Epithelial cell of esophagus (primary cell): ENCODE measurements at regions not wholly inside any gene's neighbourhood (a gene's known extent, or its start where the extent isn't known, plus 50 kb on each side); places are given as distances from the start of the nearest gene placed in this dataset.

ENCODE experiments used
- DNase-seq: peaks from one replicate; pipeline ENCODE4 v3.0.0; 2010; ENCODE audit warnings: low read depth
- H3K4me3 ChIP-seq: 2 replicates; pipeline ENCODE4 v1.5.1; 2011; ENCODE audit warnings: mild to moderate bottlenecking, low read length, control low read depth
- CTCF ChIP-seq: IDR thresholded peaks from 2 replicates; pipeline ENCODE4 v1.5.1; 2011; ENCODE audit warnings: low read depth, mild to moderate bottlenecking, low read length, control low read depth, inconsistent platforms; ENCODE audit not compliant: insufficient read depth; ENCODE audit errors: missing control alignments

DNA sequence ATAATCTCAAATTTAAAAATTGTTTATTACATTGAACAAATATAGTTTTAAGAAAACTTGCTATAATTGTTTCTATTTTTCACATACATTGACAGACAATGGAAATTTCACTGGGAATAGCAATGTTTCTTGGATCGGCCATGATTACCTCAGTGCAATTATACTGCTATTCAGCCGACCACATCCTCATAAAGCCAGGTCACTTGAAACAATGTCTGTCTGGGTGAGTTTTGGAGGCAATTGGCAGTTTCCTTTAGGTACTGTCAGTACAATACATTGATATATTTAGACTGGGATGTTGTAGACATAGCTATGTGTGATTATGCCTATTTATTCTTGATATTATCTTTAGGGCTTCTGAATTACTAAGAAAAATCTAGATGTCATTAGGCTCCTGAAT is 89.5 kb upstream of the VEGFC start:
- no peak for DNase-seq
- TF ChIP-seq CTCF: no peak
- no peak overlapping the region for H3K4me3 ChIP-seq

DNA sequence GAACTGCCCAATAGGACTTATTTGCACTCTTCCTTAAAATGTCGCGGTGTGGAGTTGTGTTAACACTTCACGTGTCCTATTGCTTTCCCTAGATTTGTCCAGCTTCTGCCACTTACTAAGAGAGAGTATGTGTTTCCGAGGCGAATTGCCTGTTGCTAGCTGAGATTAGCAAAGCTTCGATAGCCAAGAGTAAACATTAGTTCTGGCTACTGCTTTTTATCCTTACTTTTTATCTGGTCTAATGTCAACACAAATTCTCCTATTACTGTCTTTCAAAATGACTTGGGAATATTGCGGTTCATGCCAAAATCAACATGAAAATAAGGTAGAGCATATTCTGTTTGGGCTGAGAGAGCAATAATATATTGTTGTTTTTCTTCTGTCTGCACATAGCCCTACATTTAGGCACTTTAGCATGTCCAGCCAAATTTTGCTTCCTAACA is 90.4 kb upstream of the VEGFC start:
- TF ChIP-seq CTCF: no peak
- peak; percentile 21 for DNase-seq
- no peak overlapping the region for H3K4me3 ChIP-seq

DNA sequence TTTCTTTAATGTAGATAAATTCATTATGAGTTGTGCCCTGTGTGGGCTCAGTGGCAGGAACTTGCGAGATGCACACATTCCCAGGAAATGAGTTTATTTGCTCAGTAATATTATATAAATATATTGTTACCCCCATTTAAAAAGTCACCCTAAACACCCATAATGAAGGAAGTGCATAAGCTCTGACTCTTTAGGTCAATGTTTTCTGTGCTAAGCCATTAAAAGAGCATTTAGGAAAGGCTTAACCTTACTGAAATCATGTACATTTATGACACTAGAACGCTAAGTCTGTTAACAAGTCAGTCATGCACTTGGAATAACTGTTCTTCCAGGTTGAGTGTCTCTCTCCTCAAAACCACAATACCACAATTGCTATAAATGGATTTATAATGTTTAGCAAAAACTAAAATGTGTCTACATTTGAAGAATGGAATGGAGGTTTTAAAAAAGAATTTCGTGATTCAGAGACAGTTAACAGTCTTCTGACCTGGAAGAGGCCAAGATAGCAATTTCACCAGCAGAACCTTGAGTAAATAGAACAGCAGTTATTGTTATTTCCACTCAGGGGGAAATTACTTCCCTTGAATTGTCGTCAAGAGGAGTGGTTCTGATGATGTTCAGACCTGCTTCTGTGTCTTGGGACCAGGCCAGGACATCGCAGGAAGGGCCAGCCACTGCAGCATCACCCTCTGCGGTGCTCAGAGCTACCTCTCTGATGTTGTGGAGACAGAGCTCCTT is 91.1 kb upstream of the VEGFC start:
- no peak for TF ChIP-seq CTCF
- DNase-seq: peak; percentile 39
- H3K4me3 ChIP-seq: no peak overlapping the region

DNA sequence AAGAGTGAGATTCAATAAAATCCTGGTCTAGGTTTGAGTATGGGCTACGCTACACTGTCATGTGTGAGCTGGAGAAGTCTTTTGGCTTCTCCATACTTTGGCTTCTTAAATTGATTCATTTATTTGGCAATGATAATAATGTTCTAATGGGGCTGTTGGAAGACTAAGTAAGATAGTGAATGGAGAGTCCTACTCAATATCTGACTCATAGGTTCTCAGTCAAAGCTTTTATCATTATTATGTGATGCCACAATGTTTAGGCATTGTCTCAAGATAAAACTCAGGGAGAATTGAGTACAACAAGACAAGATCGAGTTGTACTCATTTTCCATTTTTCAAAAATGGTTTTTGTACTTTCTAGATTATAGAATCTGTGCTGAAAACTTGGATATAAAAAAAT is 92.5 kb upstream of the VEGFC start:
- no peak overlapping the region for H3K4me3 ChIP-seq
- peak; percentile 15 for DNase-seq
- TF ChIP-seq CTCF: no peak

DNA sequence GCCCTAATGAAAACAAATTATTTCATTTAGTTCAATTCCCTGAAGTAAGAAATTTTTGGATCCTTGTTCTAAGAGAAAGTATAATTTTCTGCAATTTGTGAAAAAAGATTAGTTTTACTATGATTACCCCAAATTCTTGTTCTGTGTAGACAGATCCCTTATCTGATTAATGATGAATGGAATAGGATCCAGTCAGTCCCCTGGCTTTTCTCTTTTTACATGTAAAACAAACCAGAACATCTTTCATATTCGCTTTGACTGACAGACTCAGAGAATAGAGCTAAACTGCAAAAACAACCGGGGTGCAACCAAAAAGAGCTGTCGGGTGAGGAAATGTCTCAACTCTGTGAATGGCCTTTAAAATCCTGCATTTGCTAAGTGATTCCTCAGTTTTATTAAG is 93.4 kb upstream of the VEGFC start:
- TF ChIP-seq CTCF: no peak
- no peak for DNase-seq

GRCh38 chr4:176889776-176890175 is 97.1 kb upstream of the VEGFC start:
- no peak for DNase-seq
- no peak overlapping the region for H3K4me3 ChIP-seq
- TF ChIP-seq CTCF: no peak

More for the DNA sequence above, 93.4 kb upstream of the VEGFC start:
- no peak overlapping the region for H3K4me3 ChIP-seq

- H3K4me3 ChIP-seq: no peak overlapping the region
- no peak for DNase-seq
- no peak for TF ChIP-seq CTCF
These were observed 101.8 kb upstream of the VEGFC start for GRCh38 chr4:176894498-176894897.
